ENCODE measurements at regions not wholly inside any gene's neighbourhood (a gene's known extent, or its start where the extent isn't known, plus 50 kb on each side); places are given as distances from the start of the nearest gene placed in this dataset.

DNA sequence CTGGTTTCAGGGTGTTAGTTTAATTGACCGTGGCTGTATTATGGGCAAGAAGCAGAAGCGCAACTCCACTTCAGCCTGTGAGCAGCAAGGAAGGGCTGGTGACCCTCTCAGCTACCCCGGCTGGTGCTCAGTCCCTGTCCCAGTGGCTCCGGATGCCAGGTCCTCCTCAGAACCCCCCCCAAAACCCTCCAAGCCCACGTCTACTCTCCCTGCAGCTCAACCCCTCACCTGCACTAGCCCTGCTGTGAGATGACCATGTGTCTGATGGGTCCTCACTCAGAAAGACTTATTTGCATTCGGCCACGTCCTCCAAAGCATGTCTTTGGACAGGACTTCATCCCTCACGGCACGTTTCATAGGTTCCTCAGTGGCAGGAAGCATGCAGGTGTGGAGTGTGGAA lies 119.7 kb upstream of the ALKAL2 start (continued):
- TF ChIP-seq, protein P1, sequence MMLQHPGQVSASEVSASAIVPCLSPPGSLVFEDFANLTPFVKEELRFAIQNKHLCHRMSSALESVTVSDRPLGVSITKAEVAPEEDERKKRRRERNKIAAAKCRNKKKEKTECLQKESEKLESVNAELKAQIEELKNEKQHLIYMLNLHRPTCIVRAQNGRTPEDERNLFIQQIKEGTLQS (IDR thresholded peaks at IDR 0.05; ENCODE audit: insufficient read depth, low read depth, low read length), result no peak
